ENCODE measurements at regions not wholly inside any gene's neighbourhood (a gene's known extent, or its start where the extent isn't known, plus 50 kb on each side); places are given as distances from the start of the nearest gene placed in this dataset.

DNA sequence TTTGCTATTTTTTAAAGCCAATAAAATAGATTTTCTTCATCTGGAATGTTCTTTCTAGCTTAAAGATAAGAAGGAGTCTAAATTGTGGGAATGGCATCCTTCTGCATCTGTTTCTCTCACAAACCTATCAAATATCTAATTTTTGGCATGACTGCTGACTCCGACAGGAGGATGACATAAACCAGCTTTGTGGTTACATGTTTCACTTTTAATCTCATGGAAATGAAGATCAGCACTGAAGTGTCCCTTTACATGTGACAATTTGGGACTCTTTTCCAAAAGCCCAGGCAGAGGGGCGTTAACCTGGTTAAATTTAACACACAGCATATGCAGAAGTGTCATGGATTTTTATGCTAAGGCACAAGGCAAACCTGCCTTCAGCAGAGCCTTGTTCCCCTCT lies 694.7 kb downstream of the ARHGAP15 start:
- Mint-ChIP-seq H3K27ac (no peak overlapping the region), H3K4me1 (ENCODE audit: low read depth) (no peaks in the 10 kb centered on the region), H3K27me3 (peaks cover 10% of the 10 kb centered on the region), H3K9me3 (ENCODE audit: low read depth) (no peaks in the 10 kb centered on the region), H3K4me3 (ENCODE audit: low read depth) (no peak overlapping the region), H3K36me3 (ENCODE audit: insufficient read depth) (no peaks in the 10 kb centered on the region)
- TF ChIP-seq CTCF (IDR thresholded peaks at IDR 0.05; ENCODE audit: unreplicated experiment), result no peak
- no peak for DNase-seq (ENCODE audit: low spot score, unreplicated experiment)

DNA sequence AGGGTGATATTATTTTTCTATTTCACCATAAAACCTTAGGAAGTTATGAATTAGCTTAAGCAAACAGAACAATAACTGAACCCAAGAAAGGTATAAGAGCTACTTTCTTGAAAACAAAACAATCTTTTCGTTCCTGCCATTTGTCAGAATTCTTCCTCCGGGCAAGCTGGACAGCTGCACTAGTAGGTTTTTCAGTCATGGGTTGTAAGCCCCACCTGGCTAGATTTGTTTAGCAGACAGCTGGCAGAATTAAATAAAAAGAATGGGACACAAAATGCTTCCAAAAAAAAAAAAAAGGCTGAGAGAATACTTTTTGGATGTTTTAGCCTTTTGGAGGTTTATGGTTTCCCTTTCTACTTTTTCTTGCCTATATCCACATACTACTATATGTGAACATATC lies 694.1 kb downstream of the ARHGAP15 start:
- Mint-ChIP-seq H3K36me3 (ENCODE audit: insufficient read depth) (no peaks in the 10 kb centered on the region), H3K27ac (no peak overlapping the region), H3K9me3 (ENCODE audit: low read depth) (no peaks in the 10 kb centered on the region), H3K4me1 (ENCODE audit: low read depth) (no peaks in the 10 kb centered on the region), H3K4me3 (ENCODE audit: low read depth) (no peak overlapping the region), H3K27me3 (peaks cover 10% of the 10 kb centered on the region)
- no peak for TF ChIP-seq CTCF (IDR thresholded peaks at IDR 0.05; ENCODE audit: unreplicated experiment)
- DNase-seq (ENCODE audit: low spot score, unreplicated experiment), result no peak

DNA sequence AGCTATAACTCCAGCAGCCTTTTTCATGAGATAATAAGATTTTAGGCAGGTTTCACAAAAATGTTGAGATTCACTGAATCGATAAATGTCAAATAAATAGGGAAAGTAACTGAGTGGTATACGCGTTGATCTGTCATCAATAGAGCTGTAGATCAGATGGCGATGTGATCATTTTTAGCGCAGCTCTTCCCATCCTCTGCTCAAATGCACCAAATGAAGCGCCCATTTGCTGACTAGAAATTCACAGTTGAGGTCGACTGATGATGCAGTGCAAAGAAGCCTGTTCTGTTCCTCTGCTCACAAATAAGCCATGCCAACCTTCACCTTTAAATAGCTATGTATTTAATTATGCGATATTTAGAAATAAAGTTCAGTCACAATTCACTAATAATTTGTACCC lies 693.5 kb downstream of the ARHGAP15 start:
- Mint-ChIP-seq H3K27ac (no peak overlapping the region), H3K4me1 (ENCODE audit: low read depth) (no peaks in the 10 kb centered on the region), H3K9me3 (ENCODE audit: low read depth) (no peaks in the 10 kb centered on the region), H3K36me3 (ENCODE audit: insufficient read depth) (no peaks in the 10 kb centered on the region), H3K27me3 (peaks cover 10% of the 10 kb centered on the region), H3K4me3 (ENCODE audit: low read depth) (no peak overlapping the region)
- no peak for DNase-seq (ENCODE audit: low spot score, unreplicated experiment)
- TF ChIP-seq CTCF (IDR thresholded peaks at IDR 0.05; ENCODE audit: unreplicated experiment), result no peak

- no peak for DNase-seq (ENCODE audit: low spot score, unreplicated experiment)
- no peaks in the 10 kb centered on the region for H3K36me3 Mint-ChIP-seq (ENCODE audit: insufficient read depth)
- H3K4me3 Mint-ChIP-seq (ENCODE audit: low read depth), result no peak overlapping the region
- no peaks in the 10 kb centered on the region for H3K9me3 Mint-ChIP-seq (ENCODE audit: low read depth)
- TF ChIP-seq CTCF (IDR thresholded peaks at IDR 0.05; ENCODE audit: unreplicated experiment), result no peak
- H3K27me3 Mint-ChIP-seq, result peaks cover 11% of the 10 kb centered on the region
- no peaks in the 10 kb centered on the region for H3K4me1 Mint-ChIP-seq (ENCODE audit: low read depth)
- no peak overlapping the region for H3K27ac Mint-ChIP-seq
These were observed 690.5 kb downstream of the ARHGAP15 start for GRCh38 chr2:143819764-143820163.

DNA sequence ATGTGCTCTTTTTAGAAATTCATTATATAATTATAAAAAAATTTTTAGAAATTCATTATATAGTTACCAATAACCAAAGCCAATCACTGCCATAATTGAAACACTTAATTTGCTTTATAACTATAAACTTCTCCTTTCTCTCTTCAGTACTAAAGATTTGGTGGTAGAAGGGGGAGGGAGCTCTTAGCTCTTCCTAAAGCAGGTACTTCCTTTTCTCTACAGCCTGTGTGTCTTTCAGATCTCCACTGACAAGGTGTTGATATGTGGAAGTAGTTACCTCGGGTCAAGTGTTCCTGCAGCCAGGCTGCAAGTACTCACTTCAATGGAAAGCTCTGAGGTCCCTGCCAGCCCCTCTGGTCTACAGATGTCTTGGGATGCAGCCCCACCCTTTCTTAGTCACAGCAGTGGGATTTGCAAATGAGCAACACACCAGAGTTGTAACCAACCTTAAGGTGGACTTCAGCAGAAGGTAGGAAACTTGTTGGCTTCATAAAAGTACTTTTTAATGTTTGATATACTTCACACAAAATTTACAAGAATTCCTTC lies 690.0 kb downstream of the ARHGAP15 start:
- Mint-ChIP-seq H3K27me3 (peaks cover 15% of the 10 kb centered on the region), H3K27ac (no peak overlapping the region), H3K4me3 (ENCODE audit: low read depth) (no peak overlapping the region), H3K36me3 (ENCODE audit: insufficient read depth) (no peaks in the 10 kb centered on the region), H3K9me3 (ENCODE audit: low read depth) (no peaks in the 10 kb centered on the region), H3K4me1 (ENCODE audit: low read depth) (no peaks in the 10 kb centered on the region)
- no peak for DNase-seq (ENCODE audit: low spot score, unreplicated experiment)
- TF ChIP-seq CTCF (IDR thresholded peaks at IDR 0.05; ENCODE audit: unreplicated experiment), result no peak

Data from progenitor cell of endocrine pancreas (in vitro differentiated cells).